MM.1S (cell line): ENCODE measurements at regions not wholly inside any gene's neighbourhood (a gene's known extent, or its start where the extent isn't known, plus 50 kb on each side); places are given as distances from the start of the nearest gene placed in this dataset.

Experiments used
- EZH2 ChIP-seq: fragments of 300-600 bp; sonication (generic); optimal IDR thresholded peaks from 2 replicates; pipeline ENCODE3; 2017; ENCODE audit warnings: low read depth, mild to moderate bottlenecking, antibody characterized with exemption, low read length, mixed read lengths
- EZH2phosphoT487 ChIP-seq: fragments of 300-600 bp; sonication (generic); IDR thresholded peaks from 2 replicates; pipeline ENCODE4 v1.6.1; 2018; ENCODE audit warnings: antibody characterized with exemption, low read length
- TF ChIP-seq, protein P1 (sequence below): fragments of 300-600 bp; sonication (generic); IDR thresholded peaks from 2 replicates; pipeline ENCODE4 v1.5.1; 2016; ENCODE audit warnings: antibody characterized with exemption, low read length, mixed read lengths

DNA sequence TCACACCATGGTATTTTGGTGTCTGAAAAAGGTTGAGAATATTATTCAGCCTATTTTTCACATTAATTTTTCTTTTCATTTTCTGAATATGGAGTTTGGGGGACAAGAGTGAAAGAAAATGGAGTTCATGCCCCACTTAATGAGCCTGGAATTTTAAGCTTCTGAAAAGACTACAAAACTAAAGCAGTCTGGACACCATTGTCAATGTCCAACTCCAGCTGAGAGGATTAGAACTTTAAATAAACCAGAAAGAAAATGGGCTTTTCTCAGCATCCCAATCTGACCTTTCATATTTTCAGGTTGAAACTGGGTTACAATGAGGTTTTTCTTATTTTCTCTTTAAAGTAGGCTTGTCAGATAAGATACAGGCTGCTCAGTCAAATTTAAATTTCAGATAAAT is 207.7 kb downstream of the SLC6A15 start:
- TF ChIP-seq, protein P1, sequence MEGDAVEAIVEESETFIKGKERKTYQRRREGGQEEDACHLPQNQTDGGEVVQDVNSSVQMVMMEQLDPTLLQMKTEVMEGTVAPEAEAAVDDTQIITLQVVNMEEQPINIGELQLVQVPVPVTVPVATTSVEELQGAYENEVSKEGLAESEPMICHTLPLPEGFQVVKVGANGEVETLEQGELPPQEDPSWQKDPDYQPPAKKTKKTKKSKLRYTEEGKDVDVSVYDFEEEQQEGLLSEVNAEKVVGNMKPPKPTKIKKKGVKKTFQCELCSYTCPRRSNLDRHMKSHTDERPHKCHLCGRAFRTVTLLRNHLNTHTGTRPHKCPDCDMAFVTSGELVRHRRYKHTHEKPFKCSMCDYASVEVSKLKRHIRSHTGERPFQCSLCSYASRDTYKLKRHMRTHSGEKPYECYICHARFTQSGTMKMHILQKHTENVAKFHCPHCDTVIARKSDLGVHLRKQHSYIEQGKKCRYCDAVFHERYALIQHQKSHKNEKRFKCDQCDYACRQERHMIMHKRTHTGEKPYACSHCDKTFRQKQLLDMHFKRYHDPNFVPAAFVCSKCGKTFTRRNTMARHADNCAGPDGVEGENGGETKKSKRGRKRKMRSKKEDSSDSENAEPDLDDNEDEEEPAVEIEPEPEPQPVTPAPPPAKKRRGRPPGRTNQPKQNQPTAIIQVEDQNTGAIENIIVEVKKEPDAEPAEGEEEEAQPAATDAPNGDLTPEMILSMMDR = no peak
- no peak for TF ChIP-seq EZH2phosphoT487
- TF ChIP-seq EZH2 = no peak
